ENCODE measurements at regions not wholly inside any gene's neighbourhood (a gene's known extent, or its start where the extent isn't known, plus 50 kb on each side); places are given as distances from the start of the nearest gene placed in this dataset.
A peak's percentile ranks its signal among the peaks of the same experiment; 100 is the strongest.
"Not testable (repeated sequence)": the region's sequence is repeated elsewhere in the genome, so short reads cannot be mapped to it uniquely, and the experiment has no call there.

- no peaks in the 10 kb centered on the region for H3F3A ChIP-seq (ENCODE audit: low read depth)
- no peak for TF ChIP-seq CTCF (conservative IDR thresholded peaks at IDR 0.05; ENCODE audit: low read length)
- no peak for TF ChIP-seq EZH2phosphoT487 (IDR thresholded peaks at IDR 0.05; ENCODE audit: borderline replicate concordance)
- H3K9me2 ChIP-seq (replicated peaks; ENCODE audit: low read depth, low read length) = no peaks in the 10 kb centered on the region
- H3K4me1 ChIP-seq (ENCODE audit: insufficient read depth, low read length, poor library complexity, severe bottlenecking) = peaks cover 13% of the 10 kb centered on the region
- no peak overlapping the region for H2AFZ ChIP-seq (ENCODE audit: low read length)
- H3K4me2 ChIP-seq (ENCODE audit: low read depth, low read length, poor library complexity, severe bottlenecking) = no peak overlapping the region
- no peak overlapping the region for H3K9ac ChIP-seq (ENCODE audit: low read depth, low read length, poor library complexity, severe bottlenecking)
- no peaks in the 10 kb centered on the region for H3K36me3 ChIP-seq (ENCODE audit: insufficient read depth, low read length)
- H3K79me2 ChIP-seq (ENCODE audit: insufficient read depth, low read length) = no peaks in the 10 kb centered on the region
- no peaks in the 10 kb centered on the region for H3K27me3 ChIP-seq (ENCODE audit: insufficient read depth, low read length, poor library complexity, severe bottlenecking)
- H3K9me3 ChIP-seq (ENCODE audit: insufficient read depth, low read depth, low read length) = no peaks in the 10 kb centered on the region
- no peak overlapping the region for H3K4me3 ChIP-seq (ENCODE audit: low read length, poor library complexity, severe bottlenecking)
- H4K20me1 ChIP-seq (ENCODE audit: insufficient read depth, low read length, poor library complexity, severe bottlenecking) = no peaks in the 10 kb centered on the region
Measured at GRCh38 chr6:37089783-37090182, 80.2 kb upstream of the PIM1 start.

- not testable (repeated sequence) for H2AFZ ChIP-seq (ENCODE audit: low read length); H3K4me2 ChIP-seq (ENCODE audit: low read depth, low read length, poor library complexity, severe bottlenecking); H3K27me3 ChIP-seq (ENCODE audit: insufficient read depth, low read length, poor library complexity, severe bottlenecking); H3K36me3 ChIP-seq (ENCODE audit: insufficient read depth, low read length); H3K9me3 ChIP-seq (ENCODE audit: insufficient read depth, low read depth, low read length); H3F3A ChIP-seq (ENCODE audit: low read depth); H3K9me2 ChIP-seq (replicated peaks; ENCODE audit: low read depth, low read length); H3K9ac ChIP-seq (ENCODE audit: low read depth, low read length, poor library complexity, severe bottlenecking); H4K20me1 ChIP-seq (ENCODE audit: insufficient read depth, low read length, poor library complexity, severe bottlenecking); H3K79me2 ChIP-seq (ENCODE audit: insufficient read depth, low read length); H3K4me3 ChIP-seq (ENCODE audit: low read length, poor library complexity, severe bottlenecking)
- peaks cover 13% of the 10 kb centered on the region for H3K4me1 ChIP-seq (ENCODE audit: insufficient read depth, low read length, poor library complexity, severe bottlenecking)
Measured at GRCh38 chr6:37091104-37091503, 78.8 kb upstream of the PIM1 start.

- H3K4me3 ChIP-seq (ENCODE audit: low read length, poor library complexity, severe bottlenecking); H3K27me3 ChIP-seq (ENCODE audit: insufficient read depth, low read length, poor library complexity, severe bottlenecking); H3K4me2 ChIP-seq (ENCODE audit: low read depth, low read length, poor library complexity, severe bottlenecking); H2AFZ ChIP-seq (ENCODE audit: low read length); H3K79me2 ChIP-seq (ENCODE audit: insufficient read depth, low read length); H3F3A ChIP-seq (ENCODE audit: low read depth); H3K9ac ChIP-seq (ENCODE audit: low read depth, low read length, poor library complexity, severe bottlenecking); H4K20me1 ChIP-seq (ENCODE audit: insufficient read depth, low read length, poor library complexity, severe bottlenecking); H3K9me2 ChIP-seq (replicated peaks; ENCODE audit: low read depth, low read length); H3K36me3 ChIP-seq (ENCODE audit: insufficient read depth, low read length); H3K9me3 ChIP-seq (ENCODE audit: insufficient read depth, low read depth, low read length): not testable (repeated sequence)
- peaks cover 13% of the 10 kb centered on the region for H3K4me1 ChIP-seq (ENCODE audit: insufficient read depth, low read length, poor library complexity, severe bottlenecking)
Measured at GRCh38 chr6:37091586-37091985, 78.4 kb upstream of the PIM1 start.

- Histone ChIP-seq H3F3A (ENCODE audit: low read depth) (no peaks in the 10 kb centered on the region), H3K27me3 (ENCODE audit: insufficient read depth, low read length, poor library complexity, severe bottlenecking) (no peaks in the 10 kb centered on the region), H3K4me3 (ENCODE audit: low read length, poor library complexity, severe bottlenecking) (no peak overlapping the region), H2AFZ (ENCODE audit: low read length) (peak overlapping the region; percentile 41; the same call in 1 of the 2 replicates), H3K9ac (ENCODE audit: low read depth, low read length, poor library complexity, severe bottlenecking) (no peak overlapping the region), H3K79me2 (ENCODE audit: insufficient read depth, low read length) (no peaks in the 10 kb centered on the region), H3K4me1 (ENCODE audit: insufficient read depth, low read length, poor library complexity, severe bottlenecking) (peaks cover 13% of the 10 kb centered on the region), H3K9me2 (replicated peaks; ENCODE audit: low read depth, low read length) (no peaks in the 10 kb centered on the region), H3K9me3 (ENCODE audit: insufficient read depth, low read depth, low read length) (no peaks in the 10 kb centered on the region), H3K4me2 (ENCODE audit: low read depth, low read length, poor library complexity, severe bottlenecking) (no peak overlapping the region), H3K36me3 (ENCODE audit: insufficient read depth, low read length) (no peaks in the 10 kb centered on the region), H4K20me1 (ENCODE audit: insufficient read depth, low read length, poor library complexity, severe bottlenecking) (no peaks in the 10 kb centered on the region)
- TF ChIP-seq EZH2phosphoT487 (IDR thresholded peaks at IDR 0.05; ENCODE audit: borderline replicate concordance) (no peak), CTCF (conservative IDR thresholded peaks at IDR 0.05; ENCODE audit: low read length) (no peak)
Measured at GRCh38 chr6:37092923-37093727, 76.8 kb upstream of the PIM1 start.

All from Loucy (cell line).